K562 (cell line): ENCODE measurements at regions not wholly inside any gene's neighbourhood (a gene's known extent, or its start where the extent isn't known, plus 50 kb on each side); places are given as distances from the start of the nearest gene placed in this dataset.
A peak's percentile ranks its signal among the peaks of the same experiment; 100 is the strongest.

Source experiments
- ATAC-seq: fragments of 200-7000 bp; cut with Tn5 transposase; 3 replicates; pipeline ENCODE4 v1.9.1; 2020; ENCODE audit warnings: moderate library complexity
- BruUV-seq: library from RNA; stranded (reverse); fragments of 400-500 nt; replicated peaks from 2 replicates; lab custom pipeline; 2021; lab: Mats Ljungman, UMichigan
- CTCF ChIA-PET: fragments of 300-600 bp; formaldehyde crosslinking; extraction: SDS; loops from one replicate; lab custom pipeline; 2021; ENCODE audit warnings: low intra/inter-chr PET ratio; lab: Yijun Ruan, JAX
- POLR2A ChIA-PET: fragments of 300-600, 350-650 bp; sonication (Branson Sonifier 250); formaldehyde crosslinking; extraction: SDS; loops from one replicate; lab custom pipeline; 2021; ENCODE audit warnings: antibody characterized with exemption, inconsistent platforms; lab: Yijun Ruan, JAX
- DNase-seq, 4 experiments: peaks; one replicate each; pipeline versions ENCODE4 v3.0.0 to v3.0.0-alpha.2; 2011 to 2018; ENCODE audit warnings: low spot score in 3 of 4, mixed read lengths in 3 of 4; ENCODE audit errors: extremely low read depth in 1 of 4
- FAIRE-seq: peaks from 2 replicates; lab custom pipeline; 2011; peaks lifted over from hg19 to GRCh38; lab: Jason Lieb, UNC
- H2AFZ ChIP-seq: 2 replicates; pipeline ENCODE4 v1.6.0; 2011; ENCODE audit warnings: low read depth, low read length, control low read depth, inconsistent platforms
- H3K27ac ChIP-seq: fragments of 200-600 bp; 3 replicates; pipeline ENCODE4 v1.8.0; 2011; ENCODE audit warnings: low read depth, mild to moderate bottlenecking, control low read depth, inconsistent platforms, low read length, moderate library complexity, mixed read lengths; ENCODE audit errors: extremely low read depth
- H3K27me3 ChIP-seq, 2 experiments: fragments of 300-600 bp in 1 of 2; 2 replicates in 1 of 2; 3 replicates in 1 of 2; pipeline versions ENCODE4 v1.6.0 to v1.8.0; 2011; ENCODE audit warnings: inconsistent platforms in 2 of 2, low read length in 2 of 2, mild to moderate bottlenecking in 1 of 2, mixed read lengths in 1 of 2, moderate library complexity in 1 of 2; ENCODE audit not compliant: control insufficient read depth in 2 of 2, insufficient read depth in 2 of 2
- H3K36me3 ChIP-seq: fragments of 300-600 bp; 3 replicates; pipeline ENCODE4 v1.8.0; 2011; ENCODE audit warnings: mild to moderate bottlenecking, low read length, inconsistent platforms; ENCODE audit not compliant: control insufficient read depth, insufficient read depth
- H3K4me1 ChIP-seq, 2 experiments: fragments of 200-600 bp in 1 of 2; replicated peaks in 1 of 2; 2 replicates in 1 of 2; 3 replicates in 1 of 2; pipeline versions ENCODE4 v1.5.1 to v1.8.0; 2011; ENCODE audit warnings: inconsistent platforms in 2 of 2, low read length in 2 of 2, mild to moderate bottlenecking in 1 of 2, mixed read lengths in 1 of 2, moderate library complexity in 1 of 2; ENCODE audit not compliant: control insufficient read depth in 2 of 2, insufficient read depth in 2 of 2
- H3K4me2 ChIP-seq: 2 replicates; pipeline ENCODE4 v1.6.1; 2011; ENCODE audit warnings: low read length, control low read depth, inconsistent platforms, mixed read lengths; ENCODE audit not compliant: insufficient read depth
- H3K4me3 ChIP-seq: fragments of 200-600 bp; sonication (generic), shearing (Covaris generic); 2 replicates; pipeline ENCODE4 v1.5.1; 2016; ENCODE audit warnings: control low read depth, inconsistent platforms
- H3K79me2 ChIP-seq: fragments of 200-600 bp; 3 replicates; pipeline ENCODE4 v1.8.0; 2011; ENCODE audit warnings: low read length, inconsistent platforms; ENCODE audit not compliant: control insufficient read depth, insufficient read depth
- H3K9ac ChIP-seq, 2 experiments: 2 replicates each; pipeline versions ENCODE4 v1.6.0 to v1.6.1; 2011; ENCODE audit warnings: low read depth in 2 of 2, low read length in 2 of 2, control low read depth in 1 of 2, inconsistent platforms in 1 of 2, mild to moderate bottlenecking in 1 of 2, mixed read lengths in 1 of 2; ENCODE audit not compliant: insufficient read depth in 1 of 2
- H3K9me1 ChIP-seq: one replicate; pipeline ENCODE4 v1.6.0; 2011; ENCODE audit warnings: inconsistent platforms, mild to moderate bottlenecking, low read length, moderate library complexity; ENCODE audit not compliant: control insufficient read depth, insufficient read depth
- H3K9me3 ChIP-seq: replicated peaks from 2 replicates; pipeline ENCODE4 v1.5.1; 2011; ENCODE audit warnings: low read depth, low read length, inconsistent platforms; ENCODE audit not compliant: control insufficient read depth, insufficient read depth
- H4K20me1 ChIP-seq: replicated peaks from 2 replicates; pipeline ENCODE4 v1.6.1; 2011; ENCODE audit warnings: low read length, inconsistent platforms, mixed read lengths; ENCODE audit not compliant: control insufficient read depth, insufficient read depth
- BCOR ChIP-seq: fragments of 450-650 bp; IDR thresholded peaks from 2 replicates; pipeline ENCODE4 v1.6.1; 2016
- ESRRA ChIP-seq: fragments of 450-650 bp; IDR thresholded peaks from 2 replicates; pipeline ENCODE4 v1.6.1; 2014; ENCODE audit warnings: low read depth, mild to moderate bottlenecking, moderate library complexity, borderline replicate concordance
- HNRNPK ChIP-seq: fragments of 200-400 bp; formaldehyde crosslinking; IDR thresholded peaks from one replicate; pipeline ENCODE4 v1.6.1; 2018; ENCODE audit warnings: mild to moderate bottlenecking, low read depth, low read length; ENCODE audit not compliant: poor library complexity, severe bottlenecking
- KAT7 ChIP-seq: sonication (generic); formaldehyde crosslinking; IDR thresholded peaks from 2 replicates; pipeline ENCODE4 v1.8.0; 2022; ENCODE audit warnings: missing genetic modification reagents, mild to moderate bottlenecking, borderline replicate concordance
- KDM1A ChIP-seq, 2 experiments: fragments of 450-650 bp; IDR thresholded peaks; 2 replicates each; pipeline ENCODE4 v1.6.1; 2016; ENCODE audit warnings: mild to moderate bottlenecking in 2 of 2
- MEF2A ChIP-seq: IDR thresholded peaks from 2 replicates; pipeline ENCODE4 v1.6.1; 2011; ENCODE audit warnings: low read depth, mild to moderate bottlenecking, low read length, moderate library complexity; ENCODE audit not compliant: control insufficient read depth
- NFE2L1 ChIP-seq: fragments of 450-650 bp; IDR thresholded peaks from 2 replicates; pipeline ENCODE4 v1.6.1; 2016; ENCODE audit warnings: missing genetic modification characterization, low read depth, mild to moderate bottlenecking, missing compliant biosample characterization, moderate library complexity, borderline replicate concordance
- POLR2AphosphoS5 ChIP-seq: IDR thresholded peaks from 2 replicates; pipeline ENCODE4 v1.6.1; 2011; ENCODE audit warnings: mild to moderate bottlenecking, low read depth, low read length, moderate library complexity; ENCODE audit not compliant: control insufficient read depth, insufficient read depth
- RBM25 ChIP-seq: fragments of 200-400 bp; formaldehyde crosslinking; IDR thresholded peaks from 2 replicates; pipeline ENCODE4 v1.6.1; 2018; ENCODE audit warnings: low read length, low read depth, moderate library complexity; ENCODE audit not compliant: severe bottlenecking
- SMARCA5 ChIP-seq: fragments of 450-650 bp; IDR thresholded peaks from 2 replicates; pipeline ENCODE4 v1.6.1; 2016
- TBP ChIP-seq: optimal IDR thresholded peaks from 2 replicates; pipeline ENCODE3; 2011; ENCODE audit warnings: low read depth, low read length, improper control_type of control experiment
- ZFP36 ChIP-seq: fragments of 150-350 bp; IDR thresholded peaks from 2 replicates; pipeline ENCODE4 v1.6.1; 2018; ENCODE audit warnings: low read length, low read depth; ENCODE audit not compliant: partially characterized antibody
- ZNF3 ChIP-seq: fragments of 250-450 bp; sonication (Bioruptor Pico); IDR thresholded peaks from 2 replicates; pipeline ENCODE4 v1.5.0; 2021; ENCODE audit warnings: mild to moderate bottlenecking, moderate library complexity
- WGBS: fragments of 100-300 bp; shearing (Covaris generic); methylation state at CpG from one replicate; pipeline ENCODE4 v1.1.6; 2016; ENCODE audit warnings: low coverage, mixed read lengths; ENCODE audit not compliant: insufficient coverage; ENCODE audit errors: missing lambda C conversion rate; 5-methylcytosine and 5-hydroxymethylcytosine counted together
- in situ Hi-C: fragments of 300-500 bp; cut with MboI; formaldehyde crosslinking; loops from 4 replicates; pipeline ENCODE4 v1.15.0; 2018; ENCODE audit warnings: inconsistent platforms, mixed read lengths
- intact Hi-C: fragments of 100-400 bp; cut with micrococcal nuclease; formaldehyde crosslinking; loops from 2 replicates; pipeline ENCODE4 v1.14.2; 2022
- TF ChIP-seq, protein P1 (sequence below): fragments of 450-650 bp; IDR thresholded peaks from 2 replicates; pipeline ENCODE4 v1.6.1; 2018; ENCODE audit not compliant: partially characterized antibody

DNA sequence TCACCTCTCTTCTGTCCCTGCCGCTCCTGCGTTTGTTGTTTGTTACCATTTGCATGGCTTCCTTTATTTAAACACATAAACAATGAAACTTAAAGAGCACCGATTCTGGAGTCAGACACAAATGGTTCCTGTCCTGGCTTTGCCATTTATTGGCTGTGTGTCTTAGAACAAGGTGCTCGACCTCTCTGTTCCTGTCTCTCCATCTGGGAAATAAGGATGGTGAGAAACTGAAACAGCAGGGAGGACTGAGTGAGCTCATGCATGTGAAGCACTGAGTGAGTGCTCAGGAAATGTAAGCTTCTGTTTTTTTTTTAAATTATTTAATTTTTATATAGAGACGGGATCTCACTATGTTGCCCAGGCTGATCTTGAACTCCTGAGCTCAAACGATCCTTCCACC is 148.2 kb upstream of the WNT4 start:
- Histone ChIP-seq H3K79me2 (no peaks in the 10 kb centered on the region), H3K27ac (no peak overlapping the region), H3K9me3 (no peaks in the 10 kb centered on the region), H3K4me1 (peaks cover 9 to 10% of the 10 kb centered on the region in 2 experiments), H3K9ac (no peak overlapping the region), H2AFZ (no peak overlapping the region), H4K20me1 (no peaks in the 10 kb centered on the region), H3K4me2 (no peak overlapping the region), H3K27me3 (no peaks in the 10 kb centered on the region; a peak in 1 of 5 replicates), H3K36me3 (no peaks in the 10 kb centered on the region), H3K4me3 (no peak overlapping the region), H3K9me1 (no peaks in the 10 kb centered on the region)
- 47% methylated on average over 6 of the region's 6 CpGs for WGBS
- ChIA-PET CTCF (interaction anchor here (0.6 kb wide), 1 partner anchor 11 kb away, joined by 4 read pairs; no protein-coding TSS in a partner anchor), POLR2A (interaction anchor here (0.7 kb wide), 1 partner anchor 42 kb away, joined by 5 read pairs; no protein-coding TSS in a partner anchor)
- BruUV-seq: no TSS peak
- intact Hi-C loops: no loop called here
- TF ChIP-seq BCOR (peak; percentile 90), RBM25 (peak; percentile 94), ZNF3 (CRISPR knock-in tag) (no peak), MEF2A (no peak), HNRNPK (no peak), ZFP36 (peak; percentile 59), TBP (no peak), ESRRA (no peak), POLR2AphosphoS5 (no peak), KAT7 (CRISPR knock-in tag) (no peak), KDM1A (IDR thresholded peaks at IDR 0.05) (peak in 1 of 2 experiments; percentile 25; a peak in 2 of 4 replicates), NFE2L1 (no peak), SMARCA5 (peak; percentile 81; the same call in 1 of the 2 replicates)
- TF ChIP-seq, protein P1, sequence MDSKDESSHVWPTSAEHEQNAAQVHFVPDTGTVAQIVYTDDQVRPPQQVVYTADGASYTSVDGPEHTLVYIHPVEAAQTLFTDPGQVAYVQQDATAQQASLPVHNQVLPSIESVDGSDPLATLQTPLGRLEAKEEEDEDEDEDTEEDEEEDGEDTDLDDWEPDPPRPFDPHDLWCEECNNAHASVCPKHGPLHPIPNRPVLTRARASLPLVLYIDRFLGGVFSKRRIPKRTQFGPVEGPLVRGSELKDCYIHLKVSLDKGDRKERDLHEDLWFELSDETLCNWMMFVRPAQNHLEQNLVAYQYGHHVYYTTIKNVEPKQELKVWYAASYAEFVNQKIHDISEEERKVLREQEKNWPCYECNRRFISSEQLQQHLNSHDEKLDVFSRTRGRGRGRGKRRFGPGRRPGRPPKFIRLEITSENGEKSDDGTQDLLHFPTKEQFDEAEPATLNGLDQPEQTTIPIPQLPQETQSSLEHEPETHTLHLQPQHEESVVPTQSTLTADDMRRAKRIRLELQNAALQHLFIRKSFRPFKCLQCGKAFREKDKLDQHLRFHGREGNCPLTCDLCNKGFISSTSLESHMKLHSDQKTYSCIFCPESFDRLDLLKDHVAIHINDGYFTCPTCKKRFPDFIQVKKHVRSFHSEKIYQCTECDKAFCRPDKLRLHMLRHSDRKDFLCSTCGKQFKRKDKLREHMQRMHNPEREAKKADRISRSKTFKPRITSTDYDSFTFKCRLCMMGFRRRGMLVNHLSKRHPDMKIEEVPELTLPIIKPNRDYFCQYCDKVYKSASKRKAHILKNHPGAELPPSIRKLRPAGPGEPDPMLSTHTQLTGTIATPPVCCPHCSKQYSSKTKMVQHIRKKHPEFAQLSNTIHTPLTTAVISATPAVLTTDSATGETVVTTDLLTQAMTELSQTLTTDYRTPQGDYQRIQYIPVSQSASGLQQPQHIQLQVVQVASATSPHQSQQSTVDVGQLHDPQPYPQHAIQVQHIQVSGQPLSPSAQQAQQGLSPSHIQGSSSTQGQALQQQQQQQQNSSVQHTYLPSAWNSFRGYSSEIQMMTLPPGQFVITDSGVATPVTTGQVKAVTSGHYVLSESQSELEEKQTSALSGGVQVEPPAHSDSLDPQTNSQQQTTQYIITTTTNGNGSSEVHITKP: no peak
- in situ Hi-C loops: no loop called here
- DNase-seq (no peak), ATAC-seq (no peak), FAIRE-seq (no peak)
